Iris pigment epithelial cell (primary cell): ENCODE measurements at regions not wholly inside any gene's neighbourhood (a gene's known extent, or its start where the extent isn't known, plus 50 kb on each side); places are given as distances from the start of the nearest gene placed in this dataset.
"Not testable (repeated sequence)": the region's sequence is repeated elsewhere in the genome, so short reads cannot be mapped to it uniquely, and the experiment has no call there.

ENCODE experiments used
- DNase-seq: peaks from one replicate; pipeline ENCODE4 v3.0.0-alpha.2; 2011; ENCODE audit warnings: low read depth

- not testable (repeated sequence) for DNase-seq
Measured at GRCh38 chr13:40356458-40356857, 310.0 kb downstream of the FOXO1 start.

GRCh38 chr13:40362502-40362901, 303.9 kb downstream of the FOXO1 start:
- peak; percentile 45 for DNase-seq

- DNase-seq: no peak
Measured at GRCh38 chr13:40363653-40364052, 302.8 kb downstream of the FOXO1 start.

- DNase-seq: no peak
Measured at GRCh38 chr13:40366119-40366518, 300.3 kb downstream of the FOXO1 start.

- peak; percentile 25 for DNase-seq
Measured at GRCh38 chr13:40368127-40368891, 298.1 kb downstream of the FOXO1 start.

- no peak for DNase-seq
Measured at GRCh38 chr13:40370661-40371060, 295.8 kb downstream of the FOXO1 start.

GRCh38 chr13:40371531-40372125, 294.8 kb downstream of the FOXO1 start:
- no peak for DNase-seq

GRCh38 chr13:40373608-40374007, 292.8 kb downstream of the FOXO1 start:
- not testable (repeated sequence) for DNase-seq

- peak; percentile 17 for DNase-seq
Measured at GRCh38 chr13:40375489-40376171, 290.8 kb downstream of the FOXO1 start.

GRCh38 chr13:40376296-40376849, 290.1 kb downstream of the FOXO1 start:
- DNase-seq: no peak

- peak; percentile 66 for DNase-seq
Measured at GRCh38 chr13:40376867-40377535, 289.4 kb downstream of the FOXO1 start.

- peak; percentile 83 for DNase-seq
Measured at GRCh38 chr13:40377783-40378182, 288.7 kb downstream of the FOXO1 start.

GRCh38 chr13:40379196-40379595, 287.2 kb downstream of the FOXO1 start:
- DNase-seq: no peak

GRCh38 chr13:40379794-40380578, 286.5 kb downstream of the FOXO1 start:
- no peak for DNase-seq

- DNase-seq: no peak
Measured at GRCh38 chr13:40381935-40382764, 284.3 kb downstream of the FOXO1 start.

- DNase-seq: no peak
Measured at GRCh38 chr13:40383132-40383531, 283.3 kb downstream of the FOXO1 start.

GRCh38 chr13:40383885-40384284, 282.6 kb downstream of the FOXO1 start:
- DNase-seq: no peak

- no peak for DNase-seq
Measured at GRCh38 chr13:40384976-40385857, 281.2 kb downstream of the FOXO1 start.

GRCh38 chr13:40385858-40386180, 280.6 kb downstream of the FOXO1 start:
- DNase-seq: no peak

- no peak for DNase-seq
Measured at GRCh38 chr13:40386586-40386985, 279.9 kb downstream of the FOXO1 start.
